ENCODE measurements at regions not wholly inside any gene's neighbourhood (a gene's known extent, or its start where the extent isn't known, plus 50 kb on each side); places are given as distances from the start of the nearest gene placed in this dataset.

DNA sequence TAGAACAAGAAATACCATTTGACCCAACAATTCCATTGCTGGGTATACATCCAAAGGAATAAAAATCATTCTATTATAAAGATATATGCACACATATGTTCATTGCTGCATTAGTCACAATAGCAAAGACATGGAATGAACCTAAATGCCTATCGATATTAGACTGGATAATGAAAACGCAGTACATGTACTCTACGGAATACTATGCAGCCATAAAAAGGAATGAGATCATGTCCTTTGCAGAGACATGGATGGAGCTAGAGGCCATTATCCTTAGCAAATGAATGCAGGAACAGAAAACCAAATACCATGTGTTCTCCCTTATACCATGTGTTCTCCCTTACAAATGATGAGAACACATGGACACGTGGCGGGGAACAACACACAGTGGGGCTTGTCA, 190.2 kb downstream of the HACE1 start:
- TF ChIP-seq GATA3 (IDR thresholded peaks at IDR 0.05; ENCODE audit: low read depth, low read length) (no peak), GATA2 (IDR thresholded peaks at IDR 0.05; ENCODE audit: low read depth, low read length) (no peak)

- TF ChIP-seq GATA2 (IDR thresholded peaks at IDR 0.05; ENCODE audit: low read depth, low read length) (no peak), GATA3 (IDR thresholded peaks at IDR 0.05; ENCODE audit: low read depth, low read length) (no peak)
These were observed 203.5 kb downstream of the HACE1 start for GRCh38 chr6:104656235-104656634.

DNA sequence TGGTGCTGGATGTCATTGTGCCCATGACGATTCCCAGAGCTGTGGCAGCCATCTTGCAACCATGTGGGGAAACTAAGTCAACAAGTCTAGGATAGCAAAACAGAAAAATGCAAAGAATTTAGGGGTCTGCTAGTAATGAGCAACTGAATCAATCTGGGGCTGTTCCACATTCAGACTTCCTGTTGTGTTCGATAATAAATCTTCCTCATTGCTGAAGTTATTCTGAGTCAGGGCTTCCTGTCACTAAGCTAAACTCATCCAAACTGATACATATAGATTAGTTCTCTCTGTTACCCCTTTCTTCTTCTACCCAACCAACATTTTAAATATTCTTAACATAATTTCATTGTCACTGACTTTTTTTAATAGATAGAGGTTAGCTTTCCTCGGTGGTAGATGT, 205.9 kb downstream of the HACE1 start:
- TF ChIP-seq GATA3 (IDR thresholded peaks at IDR 0.05; ENCODE audit: low read depth, low read length) (no peak), GATA2 (IDR thresholded peaks at IDR 0.05; ENCODE audit: low read depth, low read length) (no peak)

- no peak for TF ChIP-seq GATA3 (IDR thresholded peaks at IDR 0.05; ENCODE audit: low read depth, low read length)
- TF ChIP-seq GATA2 (IDR thresholded peaks at IDR 0.05; ENCODE audit: low read depth, low read length) = no peak
These were observed 211.4 kb downstream of the HACE1 start for GRCh38 chr6:104648347-104648746.

DNA sequence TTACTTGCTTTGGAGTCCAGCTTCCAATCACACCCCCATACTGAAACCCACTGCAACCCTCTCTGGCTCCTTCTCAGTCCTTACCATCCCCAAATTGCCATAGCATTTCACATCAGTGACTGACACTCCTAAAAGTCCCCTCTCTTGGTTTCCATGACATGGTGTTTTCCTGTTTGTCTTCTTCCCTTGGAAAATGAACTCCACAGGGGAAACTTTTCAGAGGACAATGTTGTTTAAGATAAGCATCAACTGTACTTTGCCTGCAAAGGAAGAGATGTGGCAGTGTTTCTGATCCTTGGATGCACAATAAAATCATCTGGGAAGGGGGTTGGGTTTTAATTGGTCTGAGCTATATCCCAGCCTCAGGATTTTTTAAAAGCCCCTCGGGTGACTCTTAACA, 214.9 kb downstream of the HACE1 start:
- TF ChIP-seq GATA3 (IDR thresholded peaks at IDR 0.05; ENCODE audit: low read depth, low read length) (no peak), GATA2 (IDR thresholded peaks at IDR 0.05; ENCODE audit: low read depth, low read length) (no peak)

DNA sequence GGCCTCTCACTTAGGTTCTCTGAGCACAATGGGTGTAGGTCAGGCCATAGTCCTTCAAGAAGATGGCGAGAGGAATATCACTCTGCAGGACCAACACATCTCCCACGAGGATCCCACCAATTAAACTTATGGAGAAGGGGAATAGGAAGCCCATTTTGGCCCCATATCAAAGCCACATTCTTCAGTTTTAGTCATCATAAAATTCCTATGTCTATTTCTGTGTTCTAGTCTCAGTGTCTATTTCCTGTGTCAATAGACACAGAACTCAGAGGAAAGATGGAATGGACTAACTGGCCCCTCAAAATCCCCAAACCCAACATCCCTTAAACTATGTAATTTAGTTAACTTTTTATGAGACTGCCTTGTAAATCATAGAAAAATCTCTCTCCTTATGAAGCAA, 216.8 kb downstream of the HACE1 start:
- TF ChIP-seq GATA2 (IDR thresholded peaks at IDR 0.05; ENCODE audit: low read depth, low read length) (no peak), GATA3 (IDR thresholded peaks at IDR 0.05; ENCODE audit: low read depth, low read length) (no peak)

DNA sequence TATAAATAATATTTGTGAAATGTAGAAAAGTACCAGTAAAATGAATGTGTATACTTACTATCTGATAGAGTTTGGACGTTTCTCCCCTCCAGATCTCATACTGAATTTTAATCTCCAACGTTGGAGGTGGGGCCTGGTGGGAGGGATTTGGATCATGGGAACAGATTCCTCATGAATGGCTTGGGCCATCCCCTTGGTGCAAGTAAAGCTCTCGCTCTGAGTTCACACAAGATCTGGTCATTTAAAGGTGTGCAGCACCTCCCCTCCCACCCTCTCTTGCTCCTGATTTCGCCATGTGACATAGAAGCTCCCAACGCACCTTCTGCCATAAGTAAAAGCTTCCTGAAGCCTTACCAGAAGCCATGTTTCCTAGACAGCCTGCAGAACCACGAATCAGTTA, 219.0 kb downstream of the HACE1 start:
- TF ChIP-seq GATA2 (IDR thresholded peaks at IDR 0.05; ENCODE audit: low read depth, low read length) = no peak
- no peak for TF ChIP-seq GATA3 (IDR thresholded peaks at IDR 0.05; ENCODE audit: low read depth, low read length)

DNA sequence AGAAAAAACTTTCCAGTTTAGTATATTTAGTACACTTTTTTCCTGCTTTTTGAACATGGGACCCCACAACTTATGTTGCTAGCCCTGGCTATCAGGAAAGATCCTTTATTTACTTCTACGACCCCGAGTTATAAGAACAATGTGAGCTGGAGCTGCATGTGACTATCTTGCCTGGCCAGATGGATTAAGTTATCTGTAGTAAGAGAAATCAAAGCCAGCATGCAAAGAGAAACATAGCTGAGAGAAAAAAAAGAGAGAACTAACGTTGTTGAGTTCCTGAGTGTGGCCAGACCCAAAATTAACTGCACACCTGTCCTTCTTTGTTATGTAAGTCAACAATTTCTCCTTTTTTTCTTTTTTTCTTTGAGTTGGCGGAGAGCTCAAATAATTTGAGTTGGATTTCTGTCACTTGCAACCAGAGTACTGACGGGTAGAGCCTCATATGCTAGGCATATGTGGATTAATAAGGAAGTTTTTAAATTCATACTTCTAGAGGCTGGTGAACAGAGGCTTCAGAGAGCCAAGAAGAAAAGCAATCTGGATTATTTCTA, 219.5 kb downstream of the HACE1 start:
- TF ChIP-seq GATA3 (IDR thresholded peaks at IDR 0.05; ENCODE audit: low read depth, low read length) (no peak), GATA2 (IDR thresholded peaks at IDR 0.05; ENCODE audit: low read depth, low read length) (no peak)

GRCh38 chr6:104639668-104640067, 220.1 kb downstream of the HACE1 start:
- TF ChIP-seq GATA2 (IDR thresholded peaks at IDR 0.05; ENCODE audit: low read depth, low read length) = no peak
- no peak for TF ChIP-seq GATA3 (IDR thresholded peaks at IDR 0.05; ENCODE audit: low read depth, low read length)

GRCh38 chr6:104638841-104639290, 220.9 kb downstream of the HACE1 start:
- TF ChIP-seq GATA2 (IDR thresholded peaks at IDR 0.05; ENCODE audit: low read depth, low read length) (no peak), GATA3 (IDR thresholded peaks at IDR 0.05; ENCODE audit: low read depth, low read length) (no peak)

GRCh38 chr6:104633125-104633524, 226.6 kb downstream of the HACE1 start:
- TF ChIP-seq GATA3 (IDR thresholded peaks at IDR 0.05; ENCODE audit: low read depth, low read length) = no peak

GRCh38 chr6:104632588-104632987, 227.1 kb downstream of the HACE1 start:
- TF ChIP-seq GATA3 (IDR thresholded peaks at IDR 0.05; ENCODE audit: low read depth, low read length) (no peak), GATA2 (IDR thresholded peaks at IDR 0.05; ENCODE audit: low read depth, low read length) (no peak)

DNA sequence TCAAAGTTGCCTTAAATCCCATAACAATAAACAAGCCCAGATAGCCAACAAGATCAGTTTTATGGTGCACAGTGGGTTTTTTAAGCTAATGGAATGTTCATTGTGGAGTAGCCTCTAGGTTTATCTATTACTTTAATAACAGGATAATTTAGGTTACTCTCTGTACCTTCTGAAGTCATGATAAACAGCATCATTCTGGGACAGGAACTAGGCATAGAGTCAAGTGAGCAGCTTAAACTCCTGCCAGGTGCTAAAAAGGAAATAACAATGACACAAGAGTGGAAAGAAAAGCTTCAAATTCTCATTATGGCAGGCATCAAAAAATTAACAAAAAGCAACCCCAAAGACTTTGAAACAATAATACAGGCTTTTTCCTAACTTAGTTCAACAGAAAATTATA, 228.8 kb downstream of the HACE1 start:
- TF ChIP-seq GATA2 (IDR thresholded peaks at IDR 0.05; ENCODE audit: low read depth, low read length) = no peak
- no peak for TF ChIP-seq GATA3 (IDR thresholded peaks at IDR 0.05; ENCODE audit: low read depth, low read length)

GRCh38 chr6:104630522-104630921, 229.2 kb downstream of the HACE1 start:
- TF ChIP-seq GATA3 (IDR thresholded peaks at IDR 0.05; ENCODE audit: low read depth, low read length) (no peak), GATA2 (IDR thresholded peaks at IDR 0.05; ENCODE audit: low read depth, low read length) (no peak)

- TF ChIP-seq GATA3 (IDR thresholded peaks at IDR 0.05; ENCODE audit: low read depth, low read length) (no peak), GATA2 (IDR thresholded peaks at IDR 0.05; ENCODE audit: low read depth, low read length) (no peak)
These were observed 229.9 kb downstream of the HACE1 start for GRCh38 chr6:104629826-104630225.

DNA sequence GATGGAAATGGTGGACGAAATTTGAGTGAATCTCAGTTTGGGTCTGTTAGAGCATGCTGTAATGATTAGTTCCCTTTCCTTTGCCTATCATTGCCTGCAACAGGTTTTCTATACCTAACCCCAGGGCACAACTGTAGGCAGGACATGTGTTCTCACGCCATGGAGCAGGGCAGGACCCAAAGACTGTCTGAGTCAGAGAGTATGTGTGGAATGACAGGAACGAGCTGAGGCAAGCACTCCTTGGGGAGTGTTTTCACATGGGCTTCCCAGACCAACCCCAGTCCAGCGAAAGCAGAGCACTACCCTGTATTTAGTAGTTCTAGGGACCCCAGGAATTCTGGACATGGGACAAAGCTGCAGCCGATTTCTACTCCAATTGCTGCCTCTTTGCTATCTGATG, 234.2 kb downstream of the HACE1 start:
- TF ChIP-seq GATA3 (IDR thresholded peaks at IDR 0.05; ENCODE audit: low read depth, low read length) (no peak), GATA2 (IDR thresholded peaks at IDR 0.05; ENCODE audit: low read depth, low read length) (no peak)

Data from SH-SY5Y (cell line).